ENCODE measurements at regions not wholly inside any gene's neighbourhood (a gene's known extent, or its start where the extent isn't known, plus 50 kb on each side); places are given as distances from the start of the nearest gene placed in this dataset.

GRCh38 chr2:147490401-147491261 is 354.2 kb upstream of the ACVR2A start:
- TF ChIP-seq CTCF (IDR thresholded peaks at IDR 0.05) = no peak
- TF ChIP-seq POLR2AphosphoS5 (IDR thresholded peaks at IDR 0.05) = no peak
- TF ChIP-seq POLR2A (IDR thresholded peaks at IDR 0.05) = no peak
- TF ChIP-seq EP300 (IDR thresholded peaks at IDR 0.05) = no peak
- no peak for DNase-seq (ENCODE audit: low spot score in 2 of 2)
- whole genome bisulfite sequencing = 63% methylated on average over 5 of the region's 5 CpGs
- H3K4me3 ChIP-seq = no peak overlapping the region
- no peaks in the 10 kb centered on the region for H3K27me3 ChIP-seq
- H3K27ac ChIP-seq = no peak overlapping the region
- no peaks in the 10 kb centered on the region for H3K36me3 ChIP-seq
- no peaks in the 10 kb centered on the region for H3K4me1 ChIP-seq
- H3K9me3 ChIP-seq = no peaks in the 10 kb centered on the region

GRCh38 chr2:147488472-147488871 is 356.4 kb upstream of the ACVR2A start:
- no peak for DNase-seq (ENCODE audit: low spot score in 2 of 2)
- H3K4me3 ChIP-seq = no peak overlapping the region
- no peaks in the 10 kb centered on the region for H3K36me3 ChIP-seq
- no peaks in the 10 kb centered on the region for H3K4me1 ChIP-seq
- no peak for TF ChIP-seq POLR2AphosphoS5 (IDR thresholded peaks at IDR 0.05)
- no peak overlapping the region for H3K27ac ChIP-seq
- H3K27me3 ChIP-seq = no peaks in the 10 kb centered on the region
- H3K9me3 ChIP-seq = no peaks in the 10 kb centered on the region
- WGBS = 96% methylated on average over 3 of the region's 3 CpGs

- Histone ChIP-seq H3K36me3 (no peaks in the 10 kb centered on the region), H3K9me3 (no peaks in the 10 kb centered on the region), H3K4me1 (no peaks in the 10 kb centered on the region), H3K4me3 (no peak overlapping the region), H3K27ac (no peak overlapping the region), H3K27me3 (no peaks in the 10 kb centered on the region)
- no peak for TF ChIP-seq CTCF (IDR thresholded peaks at IDR 0.05)
- no peak for TF ChIP-seq POLR2A (IDR thresholded peaks at IDR 0.05)
- no peak for TF ChIP-seq POLR2AphosphoS5 (IDR thresholded peaks at IDR 0.05)
- no peak for TF ChIP-seq EP300 (IDR thresholded peaks at IDR 0.05)
- DNase-seq (ENCODE audit: low spot score in 2 of 2) = no peak
- 88% methylated on average over 2 of the region's 2 CpGs for WGBS
Measured at GRCh38 chr2:147487978-147488289, 356.9 kb upstream of the ACVR2A start.

GRCh38 chr2:147487286-147487977 is 357.4 kb upstream of the ACVR2A start:
- 75% methylated on average over 3 of the region's 3 CpGs for WGBS
- DNase-seq (ENCODE audit: low spot score in 2 of 2) = no peak

GRCh38 chr2:147485210-147485851 is 359.5 kb upstream of the ACVR2A start:
- TF ChIP-seq POLR2AphosphoS5 (IDR thresholded peaks at IDR 0.05) (no peak), POLR2A (IDR thresholded peaks at IDR 0.05) (no peak), CTCF (IDR thresholded peaks at IDR 0.05) (no peak), EP300 (IDR thresholded peaks at IDR 0.05) (no peak)
- Histone ChIP-seq H3K4me3 (no peak overlapping the region), H3K4me1 (no peaks in the 10 kb centered on the region), H3K27me3 (no peaks in the 10 kb centered on the region), H3K27ac (no peak overlapping the region), H3K9me3 (no peaks in the 10 kb centered on the region), H3K36me3 (no peaks in the 10 kb centered on the region)
- no peak for DNase-seq (ENCODE audit: low spot score in 2 of 2)

More at GRCh38 chr2:147487286-147487977, 357.4 kb upstream of the ACVR2A start:
- no peaks in the 10 kb centered on the region for H3K9me3 ChIP-seq
- no peak for TF ChIP-seq POLR2AphosphoS5 (IDR thresholded peaks at IDR 0.05)
- no peak for TF ChIP-seq CTCF (IDR thresholded peaks at IDR 0.05)
- TF ChIP-seq EP300 (IDR thresholded peaks at IDR 0.05) = no peak
- no peak for TF ChIP-seq POLR2A (IDR thresholded peaks at IDR 0.05)
- H3K36me3 ChIP-seq = no peaks in the 10 kb centered on the region
- no peak overlapping the region for H3K27ac ChIP-seq
- no peaks in the 10 kb centered on the region for H3K4me1 ChIP-seq
- H3K27me3 ChIP-seq = no peaks in the 10 kb centered on the region
- no peak overlapping the region for H3K4me3 ChIP-seq

Measured in suprapubic skin (tissue), 4 donors.